Right atrium auricular region (tissue), 2 donors: ENCODE measurements at regions not wholly inside any gene's neighbourhood (a gene's known extent, or its start where the extent isn't known, plus 50 kb on each side); places are given as distances from the start of the nearest gene placed in this dataset.

ENCODE experiments used
- DNase-seq: peaks from one replicate; pipeline ENCODE4 v3.0.0-alpha.2; 2019; ENCODE audit warnings: low spot score
- H3K27ac ChIP-seq, 2 donors: fragments of 200-600 bp; sonication (generic); 1 replicate in 1 of 2; 2 replicates in 1 of 2; pipeline ENCODE4 v1.5.1; 2016 to 2019
- H3K27me3 ChIP-seq, 2 donors: fragments of 200-600 bp; sonication (generic); one replicate each; pipeline versions ENCODE4 v1.5.1 to v1.6.0; 2017 to 2019
- H3K36me3 ChIP-seq: fragments of 200-600 bp; sonication (generic); one replicate; pipeline ENCODE4 v1.5.1; 2016
- H3K4me1 ChIP-seq, 2 donors: fragments of 200-600 bp; sonication (generic); one replicate each; pipeline versions ENCODE4 v1.5.1 to v1.6.0; 2017 to 2019
- H3K4me3 ChIP-seq, 2 donors: fragments of 200-600 bp; sonication (generic); 1 replicate in 1 of 2; 2 replicates in 1 of 2; pipeline ENCODE4 v1.5.1; 2017 to 2019; ENCODE audit warnings: mild to moderate bottlenecking in 1 of 2, moderate library complexity in 1 of 2
- H3K9me3 ChIP-seq, 2 donors: fragments of 200-600 bp; sonication (generic); one replicate each; pipeline ENCODE4 v1.5.1; 2019
- TF ChIP-seq, protein P1 (sequence below), 2 donors: fragments of 200-600 bp; sonication (generic); IDR thresholded peaks; one replicate each; pipeline ENCODE4 v1.5.1; 2019; ENCODE audit warnings: antibody characterized with exemption in 2 of 2

DNA sequence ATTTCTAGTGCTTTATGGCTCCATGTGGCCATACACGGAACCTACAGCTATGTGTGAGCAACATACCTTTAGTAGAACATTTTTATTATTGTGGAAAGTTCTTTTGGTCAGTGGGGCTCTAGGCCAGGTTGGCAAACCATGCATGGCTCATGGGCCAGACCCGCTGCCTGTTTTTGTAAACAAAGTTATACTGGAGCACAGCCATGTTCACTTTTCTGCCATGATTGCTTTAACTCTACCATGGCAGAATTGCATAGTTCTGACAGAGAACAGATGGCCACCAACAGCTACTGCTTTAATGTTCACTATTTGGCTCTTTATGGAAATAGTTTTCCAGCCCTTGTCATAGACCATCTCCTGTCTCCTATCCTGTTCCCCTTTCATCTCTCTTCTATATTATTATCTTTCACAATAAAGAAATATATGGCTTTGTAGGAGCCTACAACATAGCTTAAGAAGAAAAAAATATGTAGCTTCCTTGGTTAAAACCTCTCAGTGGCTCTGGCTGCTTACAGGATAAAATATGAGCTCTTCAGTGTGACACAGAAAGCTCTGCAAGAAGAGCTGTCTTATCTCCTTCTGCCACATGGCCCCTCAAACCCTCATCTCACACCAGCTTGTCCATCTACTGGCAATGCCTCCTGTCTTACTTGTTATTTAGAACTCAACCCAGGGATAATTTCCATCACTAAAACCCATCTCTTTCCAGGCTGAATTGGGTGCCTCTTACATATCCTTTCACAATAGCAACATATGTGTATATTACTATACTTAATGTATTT is 54.6 kb upstream of the RWDD3 start:
- H3K4me1 ChIP-seq, result peaks cover 0 to 10% of the 10 kb centered on the region in 2 donors
- TF ChIP-seq, protein P1, sequence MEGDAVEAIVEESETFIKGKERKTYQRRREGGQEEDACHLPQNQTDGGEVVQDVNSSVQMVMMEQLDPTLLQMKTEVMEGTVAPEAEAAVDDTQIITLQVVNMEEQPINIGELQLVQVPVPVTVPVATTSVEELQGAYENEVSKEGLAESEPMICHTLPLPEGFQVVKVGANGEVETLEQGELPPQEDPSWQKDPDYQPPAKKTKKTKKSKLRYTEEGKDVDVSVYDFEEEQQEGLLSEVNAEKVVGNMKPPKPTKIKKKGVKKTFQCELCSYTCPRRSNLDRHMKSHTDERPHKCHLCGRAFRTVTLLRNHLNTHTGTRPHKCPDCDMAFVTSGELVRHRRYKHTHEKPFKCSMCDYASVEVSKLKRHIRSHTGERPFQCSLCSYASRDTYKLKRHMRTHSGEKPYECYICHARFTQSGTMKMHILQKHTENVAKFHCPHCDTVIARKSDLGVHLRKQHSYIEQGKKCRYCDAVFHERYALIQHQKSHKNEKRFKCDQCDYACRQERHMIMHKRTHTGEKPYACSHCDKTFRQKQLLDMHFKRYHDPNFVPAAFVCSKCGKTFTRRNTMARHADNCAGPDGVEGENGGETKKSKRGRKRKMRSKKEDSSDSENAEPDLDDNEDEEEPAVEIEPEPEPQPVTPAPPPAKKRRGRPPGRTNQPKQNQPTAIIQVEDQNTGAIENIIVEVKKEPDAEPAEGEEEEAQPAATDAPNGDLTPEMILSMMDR (IDR thresholded peaks at IDR 0.05), result no peak
- no peaks in the 10 kb centered on the region for H3K27me3 ChIP-seq
- H3K9me3 ChIP-seq, result no peaks in the 10 kb centered on the region
- peak overlapping the region in 1 of 2 donors; percentile 77 for H3K27ac ChIP-seq
- no peak overlapping the region for H3K4me3 ChIP-seq
- H3K36me3 ChIP-seq, result no peaks in the 10 kb centered on the region
- no peak for DNase-seq

DNA sequence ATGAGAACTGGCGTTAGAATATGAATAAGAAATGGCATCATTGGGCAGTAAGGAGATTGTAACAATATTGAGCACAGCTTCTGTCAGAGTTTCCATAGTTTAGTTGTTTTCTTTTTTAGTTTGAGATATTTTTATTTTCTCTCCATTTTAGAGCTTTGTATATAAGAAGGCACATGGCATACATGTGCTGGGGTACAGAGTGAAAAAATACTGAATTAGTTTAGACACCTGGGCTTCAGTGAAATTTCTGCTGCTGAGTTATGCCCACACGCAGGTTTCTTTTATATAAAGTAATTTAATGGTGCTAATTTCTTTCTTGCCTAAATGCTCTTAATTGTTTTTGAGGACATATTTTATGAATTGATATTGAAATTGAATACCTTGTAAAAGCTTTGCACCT is 53.6 kb upstream of the RWDD3 start:
- Histone ChIP-seq H3K27ac (peak overlapping the region in 1 of 2 donors; percentile 77), H3K27me3 (no peaks in the 10 kb centered on the region), H3K4me1 (peaks cover 0 to 10% of the 10 kb centered on the region in 2 donors), H3K9me3 (no peaks in the 10 kb centered on the region), H3K36me3 (no peaks in the 10 kb centered on the region), H3K4me3 (no peak overlapping the region)
- TF ChIP-seq, protein P1 (IDR thresholded peaks at IDR 0.05), result no peak
- DNase-seq, result no peak

DNA sequence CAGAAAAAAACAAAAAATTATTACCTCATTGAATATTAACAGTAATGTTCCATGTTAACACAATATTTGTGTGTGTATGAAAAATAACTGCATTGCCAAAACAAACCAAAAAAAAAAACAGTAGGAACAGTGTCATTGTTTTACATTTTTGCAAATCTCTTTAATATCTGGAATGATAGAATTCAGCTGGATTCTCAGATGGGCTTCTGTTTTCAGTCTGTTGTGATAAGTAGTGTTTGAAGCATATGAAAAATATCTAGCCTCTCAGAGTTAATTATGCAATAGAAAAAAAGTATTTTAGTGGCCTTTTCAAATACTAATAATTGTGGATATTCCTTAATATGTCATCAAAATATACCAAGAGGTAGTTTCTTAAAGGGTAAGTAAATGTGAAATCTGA is 52.9 kb upstream of the RWDD3 start:
- TF ChIP-seq, protein P1 (IDR thresholded peaks at IDR 0.05), result no peak
- Histone ChIP-seq H3K9me3 (no peaks in the 10 kb centered on the region), H3K4me3 (no peak overlapping the region), H3K27me3 (no peaks in the 10 kb centered on the region), H3K27ac (no peak overlapping the region), H3K36me3 (no peaks in the 10 kb centered on the region), H3K4me1 (peaks cover 0 to 10% of the 10 kb centered on the region in 2 donors)
- no peak for DNase-seq

DNA sequence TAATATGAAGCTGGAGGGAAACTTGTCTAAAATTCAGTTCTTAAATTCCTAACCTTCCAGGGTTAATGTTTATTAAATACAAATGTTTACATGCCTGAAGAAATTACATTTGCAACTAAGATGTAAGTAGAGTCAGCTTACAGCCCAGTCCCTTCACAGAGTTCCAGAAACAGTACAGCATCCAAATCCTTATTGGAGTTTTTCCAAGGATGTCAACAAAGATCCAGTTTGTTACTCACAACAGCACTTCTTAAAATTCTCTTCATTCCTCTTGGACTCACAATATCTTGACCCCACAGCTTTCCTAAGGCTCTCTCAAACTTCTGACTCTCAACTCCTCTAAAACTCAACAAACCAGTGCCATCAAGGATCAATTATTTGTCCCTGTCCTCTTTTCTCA is 50.1 kb upstream of the RWDD3 start:
- H3K4me3 ChIP-seq, result no peak overlapping the region
- no peak overlapping the region for H3K27ac ChIP-seq
- H3K4me1 ChIP-seq, result peaks cover 0 to 8% of the 10 kb centered on the region in 2 donors
- TF ChIP-seq, protein P1 (IDR thresholded peaks at IDR 0.05), result no peak
- DNase-seq, result no peak
- no peaks in the 10 kb centered on the region for H3K27me3 ChIP-seq
- H3K9me3 ChIP-seq, result no peaks in the 10 kb centered on the region
- no peaks in the 10 kb centered on the region for H3K36me3 ChIP-seq
